ENCODE measurements at regions not wholly inside any gene's neighbourhood (a gene's known extent, or its start where the extent isn't known, plus 50 kb on each side); places are given as distances from the start of the nearest gene placed in this dataset.
A peak's percentile ranks its signal among the peaks of the same experiment; 100 is the strongest.
"Not testable (repeated sequence)": the region's sequence is repeated elsewhere in the genome, so short reads cannot be mapped to it uniquely, and the experiment has no call there.

GRCh38 chr7:92972441-92972840 is 136.1 kb upstream of the CDK6 start:
- DNase-seq, result no peak

- DNase-seq, result no peak
Observed at GRCh38 chr7:92969061-92969460, 132.7 kb upstream of the CDK6 start.

- no peak for DNase-seq
Observed at GRCh38 chr7:92968502-92968901, 132.1 kb upstream of the CDK6 start.

DNA sequence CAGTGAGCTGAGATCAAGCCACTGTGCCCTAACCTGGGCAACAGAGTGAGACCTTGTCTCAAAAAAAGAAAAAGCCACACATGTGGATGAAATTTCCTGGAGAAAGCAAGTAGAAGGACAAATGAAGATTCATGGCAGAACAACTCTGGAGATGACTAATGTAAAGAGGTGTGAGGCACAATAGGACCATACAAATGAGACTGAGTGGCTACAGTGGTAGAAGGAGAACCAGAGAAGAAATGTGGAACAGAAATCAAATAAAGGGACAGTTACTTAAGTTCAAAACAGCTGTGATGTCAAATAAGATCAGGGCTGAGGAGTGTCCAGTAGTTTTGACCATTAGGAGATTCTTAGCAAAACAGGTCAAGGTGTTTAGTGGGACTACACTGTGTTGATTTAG is 130.9 kb upstream of the CDK6 start:
- DNase-seq, result no peak

- DNase-seq, result no peak
Observed at GRCh38 chr7:92964141-92964540, 127.8 kb upstream of the CDK6 start.

DNA sequence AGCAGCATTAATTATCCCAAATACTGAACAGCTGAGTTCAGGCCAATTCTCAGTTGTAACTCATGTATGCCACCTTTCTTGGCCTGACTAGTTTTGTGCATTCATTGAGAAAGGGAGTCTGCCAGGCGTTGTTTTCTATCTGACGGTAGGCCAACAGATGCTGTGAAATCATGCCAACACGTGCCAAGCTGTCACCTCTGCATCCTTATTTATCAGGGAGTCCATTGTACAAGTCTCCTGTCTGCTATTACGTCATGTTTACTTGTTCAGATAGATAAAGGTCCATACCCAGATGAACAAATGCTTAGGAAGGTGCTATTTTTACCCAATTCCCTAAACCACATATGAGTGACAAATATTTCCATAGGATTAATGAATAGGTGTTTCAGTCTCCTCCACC is 127.2 kb upstream of the CDK6 start:
- DNase-seq, result no peak

DNA sequence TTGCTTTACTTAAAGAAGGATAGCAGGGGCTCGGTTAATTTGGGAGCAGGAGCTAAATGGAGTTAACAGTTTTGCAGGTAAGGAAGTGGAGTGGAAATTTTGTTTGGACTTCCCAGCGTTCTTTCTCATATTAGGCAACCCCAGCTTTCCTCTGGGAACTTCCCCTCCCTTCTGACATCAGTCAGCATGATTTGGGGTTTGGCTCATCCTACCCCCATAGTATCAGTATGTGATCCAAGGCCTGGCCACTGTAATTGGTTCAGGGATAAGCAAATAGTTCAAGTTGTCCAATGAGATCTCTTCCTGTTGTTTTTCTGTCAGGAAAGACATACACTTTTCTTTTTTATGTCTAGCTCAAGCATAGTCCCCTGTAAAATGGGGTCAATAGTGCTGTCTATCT is 125.6 kb upstream of the CDK6 start:
- no peak for DNase-seq

DNA sequence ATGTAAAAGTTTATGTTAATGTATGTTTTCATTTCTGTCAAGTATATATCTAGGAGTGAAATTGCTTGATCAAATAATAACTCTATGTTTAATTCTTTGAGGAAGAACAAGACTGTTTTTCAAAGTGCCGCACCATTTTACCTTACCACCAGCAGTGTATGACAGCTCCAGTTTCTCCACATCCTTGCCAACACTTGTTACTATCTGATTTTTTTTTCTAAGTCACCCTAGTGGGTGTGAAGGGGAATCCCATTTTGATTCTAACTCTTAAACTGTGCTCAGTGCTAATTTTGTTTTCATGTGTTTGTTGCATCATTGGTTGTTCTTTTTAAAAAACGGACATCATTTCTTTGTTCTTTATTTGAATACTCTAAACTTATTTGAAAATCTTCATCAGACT is 120.2 kb upstream of the CDK6 start:
- DNase-seq, result no peak

DNA sequence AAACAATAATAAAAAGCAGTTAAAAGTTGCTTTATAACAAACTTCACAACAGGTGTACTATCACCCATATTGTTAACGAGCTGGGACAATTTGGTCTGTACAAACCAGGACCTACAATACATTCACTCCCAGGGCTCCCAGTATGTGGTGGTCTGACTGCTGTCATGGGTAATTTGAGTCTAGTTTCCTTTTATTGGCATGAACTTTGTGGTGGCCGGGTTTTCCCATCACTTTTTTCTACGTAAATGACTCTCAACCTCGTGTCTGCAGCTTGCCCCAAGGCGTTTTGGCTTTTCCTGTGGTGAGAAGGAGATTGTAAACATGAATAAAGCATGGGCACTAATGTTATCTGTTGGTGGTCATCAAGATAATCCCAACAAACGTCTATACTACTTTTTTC is 118.7 kb upstream of the CDK6 start:
- DNase-seq, result peak; percentile 59

DNA sequence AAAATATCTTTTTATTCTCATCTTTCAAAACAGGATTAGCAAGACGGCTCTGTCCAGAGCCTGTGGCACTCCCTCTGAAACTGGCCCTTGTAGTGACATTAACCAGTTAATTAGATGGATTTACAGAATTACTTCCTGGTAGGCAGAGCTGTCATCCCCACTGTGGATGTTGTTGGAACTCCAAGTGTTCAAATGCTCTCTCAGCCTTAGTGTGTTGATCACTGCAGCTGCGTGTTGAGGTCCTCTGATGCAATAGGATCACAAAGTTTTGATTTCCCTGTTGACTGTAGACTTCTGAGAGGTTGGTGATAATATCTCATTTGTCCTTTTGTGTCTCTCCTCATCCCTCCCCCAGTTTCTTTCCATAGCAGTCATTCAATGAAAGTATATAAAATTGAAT is 117.3 kb upstream of the CDK6 start:
- no peak for DNase-seq

DNA sequence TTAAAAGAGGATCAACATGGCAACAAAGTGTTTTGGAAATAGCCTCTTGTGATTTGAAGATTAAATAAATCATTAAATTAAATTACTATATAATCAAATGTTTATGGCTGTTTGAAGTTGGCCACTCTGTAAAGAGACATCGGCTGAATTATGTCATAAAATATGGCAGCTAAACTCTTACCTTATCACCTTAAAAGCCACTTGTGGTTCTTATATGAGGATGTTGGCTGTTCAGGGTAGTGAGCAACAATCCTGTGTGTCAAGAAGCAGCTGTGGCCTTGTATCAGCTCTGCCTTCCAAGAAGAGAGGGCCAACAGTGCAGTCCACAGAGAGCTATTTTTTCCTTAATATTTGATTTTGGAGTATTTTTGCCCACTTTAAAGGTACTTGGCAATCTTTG is 113.4 kb upstream of the CDK6 start:
- DNase-seq, result no peak

GRCh38 chr7:92945840-92946239 is 109.5 kb upstream of the CDK6 start:
- no peak for DNase-seq

GRCh38 chr7:92944633-92945032 is 108.3 kb upstream of the CDK6 start:
- DNase-seq, result no peak

DNA sequence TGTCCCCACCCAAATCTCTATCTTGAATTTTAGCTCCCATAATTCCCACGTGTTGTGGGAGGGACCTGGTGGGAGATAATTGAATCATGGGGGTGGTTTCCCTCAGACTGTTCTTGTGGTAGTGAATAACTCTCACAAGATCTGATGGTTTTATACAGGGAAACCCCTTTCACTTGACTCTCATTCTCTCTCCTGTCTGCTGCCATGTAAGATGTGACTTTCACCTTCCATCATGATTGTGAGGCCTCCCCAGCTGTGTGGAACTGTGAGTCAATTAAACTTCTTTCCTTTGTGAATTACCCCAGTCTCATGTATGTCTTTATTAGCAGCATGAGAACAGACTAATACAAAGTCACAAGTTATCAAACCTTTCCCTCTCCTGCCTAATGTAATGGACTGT is 106.3 kb upstream of the CDK6 start:
- DNase-seq, result not testable (repeated sequence)

DNA sequence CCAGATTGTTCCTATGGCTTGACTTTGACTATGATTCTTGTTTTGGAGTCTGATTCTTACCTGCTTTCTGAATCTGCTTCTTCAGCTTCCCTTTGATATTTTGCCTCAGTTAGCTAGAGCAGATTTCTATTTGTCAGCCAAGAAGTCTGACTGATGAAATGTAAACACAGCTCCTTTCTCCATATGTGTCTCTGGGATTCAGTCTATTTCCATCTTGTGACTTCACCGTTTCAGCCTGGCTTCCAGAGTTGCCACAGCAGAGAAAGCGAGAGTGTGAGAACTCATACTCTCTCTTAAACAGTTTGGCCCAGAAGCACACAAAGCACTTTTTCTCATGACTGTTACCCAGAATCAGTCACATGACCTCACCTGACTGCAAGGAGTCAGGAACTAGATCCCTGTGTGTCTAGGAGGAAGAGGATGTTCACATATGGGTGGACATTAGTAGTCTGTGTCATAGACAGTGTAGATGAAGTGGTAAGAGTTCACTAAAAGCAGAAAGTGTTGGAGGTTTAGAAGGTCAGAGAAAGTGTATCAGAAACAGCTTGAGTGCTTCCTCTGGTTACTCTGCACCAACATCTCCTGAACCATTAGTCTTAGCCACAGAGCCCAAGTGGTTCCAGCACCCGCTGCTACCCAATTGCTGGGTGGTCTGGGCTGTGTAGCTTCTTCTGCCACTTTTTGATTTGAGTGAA is 103.4 kb upstream of the CDK6 start:
- DNase-seq, result no peak

GRCh38 chr7:92934096-92934495 is 97.7 kb upstream of the CDK6 start:
- no peak for DNase-seq

GRCh38 chr7:92932450-92932849 is 96.1 kb upstream of the CDK6 start:
- DNase-seq, result no peak

DNA sequence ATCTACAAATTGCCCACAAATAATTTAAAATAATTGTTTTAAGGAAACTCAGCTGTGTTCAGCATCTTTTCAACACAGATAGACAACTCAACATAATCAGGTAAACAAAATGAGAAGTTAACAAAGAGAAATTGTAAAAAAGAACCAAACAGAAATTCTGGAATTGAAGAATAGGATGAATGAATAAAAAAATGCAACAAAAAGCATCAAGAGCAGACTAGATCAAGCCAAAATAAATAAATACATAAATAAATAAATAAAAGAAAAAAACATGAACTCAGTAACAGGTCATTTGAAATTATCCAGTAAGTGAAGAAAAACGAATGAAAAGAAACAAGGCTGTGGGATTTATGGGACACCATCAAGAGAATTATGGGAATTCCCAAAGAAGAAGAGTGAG is 94.0 kb upstream of the CDK6 start:
- no peak for DNase-seq

DNA sequence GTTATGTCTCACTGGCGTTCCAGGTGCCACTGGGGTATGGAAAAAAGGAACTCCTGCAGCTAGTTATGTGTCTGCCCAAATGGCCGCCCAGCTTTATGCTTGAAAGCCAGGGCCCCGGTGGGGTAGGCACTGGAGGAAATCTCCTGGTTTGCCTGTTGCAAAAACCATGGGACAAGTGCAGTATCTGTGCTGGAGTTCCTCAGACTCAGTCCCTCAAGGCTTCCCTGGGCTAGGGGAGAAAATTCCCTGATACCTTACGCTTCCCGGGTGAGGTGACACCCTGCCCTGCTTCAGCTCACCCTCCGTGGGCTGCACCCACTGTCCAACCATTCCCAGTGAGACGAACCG is 90.3 kb upstream of the CDK6 start:
- no peak for DNase-seq

GRCh38 chr7:92925876-92926696 is 89.7 kb upstream of the CDK6 start:
- DNase-seq, result no peak

DNA sequence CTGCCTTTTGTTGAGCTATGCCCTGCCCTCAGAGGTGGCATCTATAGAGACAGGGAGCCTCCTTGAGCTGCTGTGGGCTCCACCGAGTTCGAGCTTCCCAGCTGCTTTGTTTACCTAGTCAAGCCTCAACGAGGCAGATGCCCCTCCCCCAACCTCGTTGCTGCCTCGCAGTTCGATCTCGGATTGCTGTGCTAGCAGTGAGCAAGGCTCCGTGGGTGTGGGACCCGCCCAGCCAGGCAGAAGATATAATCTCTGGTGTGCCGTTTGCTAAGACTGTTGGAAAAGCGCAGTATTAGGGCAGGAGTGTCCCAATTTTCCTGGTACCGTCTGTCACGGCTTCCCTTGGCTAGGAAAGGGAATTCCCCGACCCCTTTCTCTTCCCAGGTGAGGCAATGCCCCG is 88.4 kb upstream of the CDK6 start:
- no peak for DNase-seq

GRCh38 chr7:92917230-92917629 is 80.9 kb upstream of the CDK6 start:
- no peak for DNase-seq

DNA sequence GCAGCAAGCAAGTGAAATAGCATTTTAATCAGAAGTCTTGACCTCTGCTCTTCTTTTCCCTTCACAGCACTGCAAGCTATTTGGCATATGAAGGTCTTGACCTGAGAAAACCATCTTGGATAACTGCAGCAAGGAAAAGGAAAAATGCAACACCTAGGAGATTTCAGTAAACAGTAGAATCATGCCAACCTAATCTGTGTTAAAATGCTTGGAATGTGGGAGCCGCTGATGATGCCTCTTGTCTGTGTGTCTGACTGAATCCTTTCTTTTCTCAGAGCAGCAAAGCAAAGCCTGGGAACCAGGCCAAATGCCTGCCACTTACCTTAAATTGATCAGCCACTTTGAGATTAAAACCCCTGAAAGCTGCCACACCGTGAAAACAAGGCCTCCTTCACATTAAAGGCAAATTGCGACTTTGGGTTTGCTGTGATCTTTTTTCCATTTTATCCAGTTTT is 80.4 kb upstream of the CDK6 start:
- no peak for DNase-seq

DNA sequence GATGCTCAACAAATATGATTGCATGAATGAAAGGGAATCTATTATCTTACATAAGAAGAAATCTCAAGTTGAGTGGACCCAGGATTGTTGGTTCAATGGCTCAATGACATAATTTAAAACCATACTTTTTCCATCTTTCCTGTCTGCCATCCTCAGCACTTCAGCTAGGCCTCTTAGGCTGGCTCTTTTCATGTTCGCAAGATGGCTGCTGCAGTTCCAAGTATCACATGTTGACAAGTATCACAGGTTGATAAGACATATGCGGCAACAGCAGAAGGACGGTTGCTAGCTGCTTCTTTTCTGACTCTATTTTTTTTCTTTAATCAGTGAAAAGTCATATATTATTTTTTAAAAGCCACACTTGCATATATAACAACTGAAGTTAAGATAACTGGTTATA is 79.0 kb upstream of the CDK6 start:
- no peak for DNase-seq

DNA sequence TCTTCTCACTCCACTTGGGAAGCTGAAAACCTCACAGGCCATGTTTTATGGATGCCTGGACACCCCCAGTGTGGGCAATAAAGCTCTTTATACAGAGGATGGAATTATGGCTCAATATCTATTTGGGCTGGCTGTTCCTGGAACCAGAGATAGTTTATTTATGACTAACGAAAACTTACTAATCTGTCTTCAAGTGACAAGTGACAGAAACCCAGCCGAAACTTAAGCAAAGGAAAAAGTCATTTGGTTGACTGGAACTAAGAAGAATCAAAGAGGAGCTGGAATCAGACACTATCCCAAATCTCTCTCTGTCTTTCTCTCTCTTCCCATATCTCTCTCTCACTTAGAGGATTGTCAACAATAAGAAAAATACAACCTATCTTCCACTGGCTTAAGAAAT is 78.3 kb upstream of the CDK6 start:
- DNase-seq, result no peak

Data from activated CD8-positive, alpha-beta memory T cell treated with anti-CD3 and anti-CD28 coated beads, Interleukin-2, amount 50 U/mL, for 48 hours (primary cell).